Right lobe of liver (tissue), 6 donors: ENCODE measurements at regions not wholly inside any gene's neighbourhood (a gene's known extent, or its start where the extent isn't known, plus 50 kb on each side); places are given as distances from the start of the nearest gene placed in this dataset.

Experiments used
- ATAC-seq, 4 donors: fragments of 200-7000 bp; cut with Tn5 transposase; one replicate each; pipeline ENCODE4 v1.9.1; 2020; ENCODE audit warnings: mild to moderate bottlenecking in 4 of 4, moderate library complexity in 4 of 4
- DNase-seq, 3 donors: peaks; one replicate each; pipeline ENCODE4 v3.0.0-alpha.2; 2020
- H3K27ac ChIP-seq, 3 donors: fragments of 200-600 bp; one replicate each; pipeline ENCODE4 v1.8.0; 2022
- H3K27me3 ChIP-seq, 2 donors: fragments of 200-600 bp; one replicate each; pipeline ENCODE4 v1.8.0; 2022
- H3K36me3 ChIP-seq, 4 donors: fragments of 200-600 bp; sonication (generic) in 1 of 4; one replicate each; pipeline versions ENCODE4 v1.5.1 to v1.8.0; 2017 to 2022; ENCODE audit warnings: control low read depth in 1 of 4
- H3K4me1 ChIP-seq, 4 donors: fragments of 200-600 bp; sonication (generic) in 1 of 4; one replicate each; pipeline versions ENCODE4 v1.5.1 to v1.8.0; 2017 to 2022; ENCODE audit warnings: control low read depth in 1 of 4
- H3K4me3 ChIP-seq, 3 donors: fragments of 200-600 bp; one replicate each; pipeline ENCODE4 v1.8.0; 2022
- H3K9me3 ChIP-seq, 4 donors: fragments of 200-600 bp; sonication (generic) in 1 of 4; one replicate each; pipeline versions ENCODE4 v1.5.1 to v1.8.0; 2017 to 2022; ENCODE audit warnings: control low read depth in 1 of 4
- POLR2A ChIP-seq: fragments of 450-650 bp; IDR thresholded peaks from one replicate; pipeline ENCODE4 v1.6.1; 2017; ENCODE audit warnings: antibody characterized with exemption, mild to moderate bottlenecking
- WGBS: methylation state at CpG from one replicate; pipeline ENCODE4 v1.1.6; 2018; ENCODE audit warnings: low coverage, low lambda C conversion rate; ENCODE audit not compliant: insufficient coverage; ENCODE audit errors: missing lambda C conversion rate; 5-methylcytosine and 5-hydroxymethylcytosine counted together
- intact Hi-C, 2 donors: fragments of 100-400 bp; cut with DNase I; formaldehyde crosslinking; loops; one replicate each; pipeline versions ENCODE4 v1.11.2 to v1.14.1; 2022
- TF ChIP-seq, protein P1 (sequence below), 4 donors: fragments of 200-600 bp in 3 of 4; fragments of 450-650 bp in 1 of 4; IDR thresholded peaks; one replicate each; pipeline versions ENCODE4 v1.5.1 to v1.8.0; 2016 to 2022; ENCODE audit warnings: antibody characterized with exemption in 4 of 4, mild to moderate bottlenecking in 2 of 4
- donor health status: DM: no; HTN: yes; CAD: no.
- donor health status: DM: no; HTN: no; CAD: no.
- donor health status: DM: no; HTN: no; CAD: no.
- donor health status: DM: no; HTN: yes; CAD: no.
- donor health status: DM: no; HTN: yes; CAD: no.

DNA sequence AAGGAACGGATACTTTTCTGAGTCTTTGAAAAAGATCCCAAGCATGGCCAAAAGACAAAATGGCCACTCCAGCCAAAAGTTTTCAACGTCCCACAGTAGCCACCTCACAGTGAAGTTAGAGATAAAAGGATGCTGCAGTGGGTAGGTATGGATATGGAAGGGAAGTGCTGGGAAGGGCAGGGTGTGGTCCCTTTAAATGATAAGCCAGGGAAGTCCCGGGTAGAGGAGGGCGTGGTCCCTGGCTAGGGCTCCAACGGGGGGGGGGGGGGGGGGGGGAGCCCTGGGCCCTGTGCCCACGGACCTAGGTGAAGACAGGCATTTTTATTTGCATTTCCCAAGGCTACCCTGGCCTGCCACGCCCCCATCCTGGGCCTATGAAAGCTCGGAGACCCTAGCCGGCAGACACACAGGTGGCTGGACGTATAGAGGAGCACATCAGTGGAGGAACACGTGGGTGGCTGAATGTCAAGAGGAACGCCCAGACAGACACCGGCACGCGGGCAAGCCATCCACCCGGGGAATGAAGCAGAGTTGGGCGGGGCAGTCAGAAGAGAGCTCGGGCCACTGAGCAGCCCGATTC is 306.7 kb downstream of the NFIB start:
- no peak for DNase-seq
- 81% methylated on average over 6 of the region's 19 CpGs for WGBS

GRCh38 chr9:14006386-14007187 is 307.4 kb downstream of the NFIB start:
- 52% methylated on average over 10 of the region's 10 CpGs for WGBS
- no peaks in the 10 kb centered on the region for H3K4me1 ChIP-seq
- DNase-seq (no peak), ATAC-seq (no peak)
- H3K9me3 ChIP-seq, result no peaks in the 10 kb centered on the region
- no peaks in the 10 kb centered on the region for H3K36me3 ChIP-seq
- no peak for TF ChIP-seq POLR2A
- TF ChIP-seq, protein P1, sequence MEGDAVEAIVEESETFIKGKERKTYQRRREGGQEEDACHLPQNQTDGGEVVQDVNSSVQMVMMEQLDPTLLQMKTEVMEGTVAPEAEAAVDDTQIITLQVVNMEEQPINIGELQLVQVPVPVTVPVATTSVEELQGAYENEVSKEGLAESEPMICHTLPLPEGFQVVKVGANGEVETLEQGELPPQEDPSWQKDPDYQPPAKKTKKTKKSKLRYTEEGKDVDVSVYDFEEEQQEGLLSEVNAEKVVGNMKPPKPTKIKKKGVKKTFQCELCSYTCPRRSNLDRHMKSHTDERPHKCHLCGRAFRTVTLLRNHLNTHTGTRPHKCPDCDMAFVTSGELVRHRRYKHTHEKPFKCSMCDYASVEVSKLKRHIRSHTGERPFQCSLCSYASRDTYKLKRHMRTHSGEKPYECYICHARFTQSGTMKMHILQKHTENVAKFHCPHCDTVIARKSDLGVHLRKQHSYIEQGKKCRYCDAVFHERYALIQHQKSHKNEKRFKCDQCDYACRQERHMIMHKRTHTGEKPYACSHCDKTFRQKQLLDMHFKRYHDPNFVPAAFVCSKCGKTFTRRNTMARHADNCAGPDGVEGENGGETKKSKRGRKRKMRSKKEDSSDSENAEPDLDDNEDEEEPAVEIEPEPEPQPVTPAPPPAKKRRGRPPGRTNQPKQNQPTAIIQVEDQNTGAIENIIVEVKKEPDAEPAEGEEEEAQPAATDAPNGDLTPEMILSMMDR (IDR thresholded peaks at IDR 0.05), result no peak
- intact Hi-C loops, result no loop called here
- no peaks in the 10 kb centered on the region for H3K27me3 ChIP-seq
- no peak overlapping the region for H3K27ac ChIP-seq
- H3K4me3 ChIP-seq, result no peak overlapping the region

More for the DNA sequence above, 306.7 kb downstream of the NFIB start:
- Histone ChIP-seq H3K4me1 (no peaks in the 10 kb centered on the region), H3K9me3 (no peaks in the 10 kb centered on the region), H3K4me3 (no peak overlapping the region), H3K27ac (no peak overlapping the region), H3K27me3 (no peaks in the 10 kb centered on the region), H3K36me3 (no peaks in the 10 kb centered on the region)
- intact Hi-C loops, result no loop called here
- TF ChIP-seq, protein P1 (IDR thresholded peaks at IDR 0.05), result no peak
- TF ChIP-seq POLR2A, result no peak
- ATAC-seq, result no peak

- intact Hi-C loops, result no loop called here
- DNase-seq (no peak), ATAC-seq (no peak)
Measured at GRCh38 chr9:14004110-14004509, 309.8 kb downstream of the NFIB start.

DNA sequence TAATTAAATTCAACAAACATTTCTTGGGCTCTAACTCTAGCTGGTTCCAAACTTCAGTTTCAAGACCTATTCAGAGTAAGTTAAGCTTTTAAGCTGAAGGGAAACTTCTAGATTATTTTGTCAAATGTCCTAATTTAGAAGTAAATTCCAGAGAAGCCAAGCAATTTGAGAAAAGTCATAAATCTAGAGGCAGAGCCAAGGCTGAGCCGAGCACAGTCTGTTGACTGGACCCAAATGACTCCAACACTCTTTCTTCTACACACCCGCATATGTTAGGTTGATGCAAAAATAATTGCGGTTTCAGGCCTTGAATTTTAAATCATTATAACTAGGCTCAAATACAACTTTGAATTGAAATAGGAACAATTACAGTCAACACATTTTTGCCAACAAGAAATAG is 319.7 kb downstream of the NFIB start:
- intact Hi-C loops, result no loop called here
- no peaks in the 10 kb centered on the region for H3K4me1 ChIP-seq
- WGBS, result 72% methylated on average over 3 of the region's 3 CpGs
- H3K36me3 ChIP-seq, result no peaks in the 10 kb centered on the region
- H3K27ac ChIP-seq, result no peak overlapping the region
- ATAC-seq (no peak), DNase-seq (no peak)
- no peak for TF ChIP-seq POLR2A
- TF ChIP-seq, protein P1 (IDR thresholded peaks at IDR 0.05), result no peak
- no peak overlapping the region for H3K4me3 ChIP-seq
- no peaks in the 10 kb centered on the region for H3K9me3 ChIP-seq
- H3K27me3 ChIP-seq, result no peaks in the 10 kb centered on the region

More at GRCh38 chr9:14004110-14004509, 309.8 kb downstream of the NFIB start:
- no peaks in the 10 kb centered on the region for H3K4me1 ChIP-seq
- no peaks in the 10 kb centered on the region for H3K9me3 ChIP-seq
- H3K36me3 ChIP-seq, result no peaks in the 10 kb centered on the region
- no peak overlapping the region for H3K27ac ChIP-seq
- no peak for TF ChIP-seq POLR2A
- TF ChIP-seq, protein P1 (IDR thresholded peaks at IDR 0.05), result no peak
- H3K27me3 ChIP-seq, result no peaks in the 10 kb centered on the region
- no peak overlapping the region for H3K4me3 ChIP-seq
- 75% methylated on average over 1 of the region's 1 CpG for WGBS
